ENCODE measurements at regions not wholly inside any gene's neighbourhood (a gene's known extent, or its start where the extent isn't known, plus 50 kb on each side); places are given as distances from the start of the nearest gene placed in this dataset.

DNA sequence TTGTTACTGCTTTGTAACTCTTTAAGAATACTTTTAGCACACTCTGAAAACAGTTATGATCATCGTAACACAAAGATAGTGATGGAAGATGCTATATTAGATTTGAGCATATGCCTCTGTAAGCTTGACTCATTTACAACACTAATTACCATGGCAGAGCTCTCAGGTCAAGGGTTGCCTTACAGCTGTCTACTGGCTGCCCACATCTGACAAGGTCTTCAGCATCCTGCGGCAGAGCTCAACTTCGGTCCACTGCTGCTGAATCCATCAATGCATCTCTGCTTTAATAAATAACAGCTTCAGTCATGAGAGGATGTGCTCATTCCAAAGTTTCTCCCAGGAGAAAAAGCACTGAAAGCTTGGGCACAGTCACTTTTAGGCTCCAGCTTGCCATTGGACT, 449.4 kb downstream of the RASEF start:
- no peaks in the 10 kb centered on the region for H3K79me1 ChIP-seq (ENCODE audit: insufficient read depth, low read depth, low read length, poor library complexity, severe bottlenecking)
- H3K9ac ChIP-seq (ENCODE audit: extremely low read depth, insufficient read length, low read length): no peak overlapping the region
- H2BK20ac ChIP-seq (ENCODE audit: low read depth, low read length, poor library complexity, severe bottlenecking): no peak overlapping the region
- no peaks in the 10 kb centered on the region for H3K79me2 ChIP-seq (ENCODE audit: insufficient read depth, low read length)
- no peak overlapping the region for H4K91ac ChIP-seq (ENCODE audit: insufficient read length, low read depth, low read length)
- TF ChIP-seq, protein P1, sequence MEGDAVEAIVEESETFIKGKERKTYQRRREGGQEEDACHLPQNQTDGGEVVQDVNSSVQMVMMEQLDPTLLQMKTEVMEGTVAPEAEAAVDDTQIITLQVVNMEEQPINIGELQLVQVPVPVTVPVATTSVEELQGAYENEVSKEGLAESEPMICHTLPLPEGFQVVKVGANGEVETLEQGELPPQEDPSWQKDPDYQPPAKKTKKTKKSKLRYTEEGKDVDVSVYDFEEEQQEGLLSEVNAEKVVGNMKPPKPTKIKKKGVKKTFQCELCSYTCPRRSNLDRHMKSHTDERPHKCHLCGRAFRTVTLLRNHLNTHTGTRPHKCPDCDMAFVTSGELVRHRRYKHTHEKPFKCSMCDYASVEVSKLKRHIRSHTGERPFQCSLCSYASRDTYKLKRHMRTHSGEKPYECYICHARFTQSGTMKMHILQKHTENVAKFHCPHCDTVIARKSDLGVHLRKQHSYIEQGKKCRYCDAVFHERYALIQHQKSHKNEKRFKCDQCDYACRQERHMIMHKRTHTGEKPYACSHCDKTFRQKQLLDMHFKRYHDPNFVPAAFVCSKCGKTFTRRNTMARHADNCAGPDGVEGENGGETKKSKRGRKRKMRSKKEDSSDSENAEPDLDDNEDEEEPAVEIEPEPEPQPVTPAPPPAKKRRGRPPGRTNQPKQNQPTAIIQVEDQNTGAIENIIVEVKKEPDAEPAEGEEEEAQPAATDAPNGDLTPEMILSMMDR (conservative IDR thresholded peaks at IDR 0.05): no peak
- Mint-ChIP-seq H3K36me3 (ENCODE audit: insufficient read depth in 1 of 3, low read depth in 3 of 3) (no peaks in the 10 kb centered on the region), H3K4me3 (no peak overlapping the region), H3K27me3 (ENCODE audit: low read depth) (no peaks in the 10 kb centered on the region), H3K9me3 (no peaks in the 10 kb centered on the region), H3K27ac (no peak overlapping the region; a peak in 1 of 7 replicates), H3K4me1 (peaks cover 2% of the 10 kb centered on the region in 2 experiments; a peak in 3 of 4 replicates)
- H3K23ac ChIP-seq (ENCODE audit: insufficient read length, low read depth, low read length): no peak overlapping the region
- no peak overlapping the region for H3K4ac ChIP-seq (ENCODE audit: low read depth, low read length)
- no peak overlapping the region for H3K4me2 ChIP-seq (ENCODE audit: insufficient read depth, insufficient read length, low read length)
- WGBS (ENCODE audit: extremely low coverage, insufficient read length, low lambda C conversion rate): no CpG with 5 or more reads among the region's 3 CpGs
- no peaks in the 10 kb centered on the region for H3K4me1 ChIP-seq (ENCODE audit: insufficient read depth, low read length)
- H3T11ph ChIP-seq (ENCODE audit: low read length): no peak overlapping the region
- H3K27ac ChIP-seq (ENCODE audit: insufficient read length, low read depth, low read length): no peak overlapping the region
- H2BK5ac ChIP-seq (ENCODE audit: insufficient read length, low read length): no peak overlapping the region
- no peak overlapping the region for H2BK15ac ChIP-seq (ENCODE audit: low read depth, low read length)
- H3K14ac ChIP-seq (ENCODE audit: insufficient read depth, low read length): no peak overlapping the region
- H4K20me1 ChIP-seq (ENCODE audit: control insufficient read depth, insufficient read depth, insufficient read length): no peaks in the 10 kb centered on the region
- no peak for DNase-seq
- H3K23me2 ChIP-seq (ENCODE audit: insufficient read length, low read depth, low read length, poor library complexity, severe bottlenecking): no peaks in the 10 kb centered on the region
- H3K27me3 ChIP-seq (ENCODE audit: insufficient read depth, low read length): no peaks in the 10 kb centered on the region
- no peak overlapping the region for H3K18ac ChIP-seq (ENCODE audit: insufficient read length, low read depth, low read length)
- H3K56ac ChIP-seq (ENCODE audit: insufficient read length, low read depth, low read length): no peak overlapping the region
- no peak overlapping the region for H2BK12ac ChIP-seq (ENCODE audit: insufficient read length, low read depth, low read length)
- no peak overlapping the region for H2AK5ac ChIP-seq (ENCODE audit: insufficient read length, low read length)
- no peak overlapping the region for H4K8ac ChIP-seq (replicated peaks; ENCODE audit: insufficient read length, low read depth, low read length)
- no peak overlapping the region for H4K5ac ChIP-seq (ENCODE audit: insufficient read length, low read depth, low read length)
- H2AFZ ChIP-seq (ENCODE audit: low read length): no peak overlapping the region
- no peaks in the 10 kb centered on the region for H3K9me3 ChIP-seq (ENCODE audit: control insufficient read depth, low read depth, low read length)
- H2BK120ac ChIP-seq (ENCODE audit: low read depth, low read length, poor library complexity, severe bottlenecking): no peak overlapping the region
